Endodermal cell (in vitro differentiated cells): ENCODE measurements at regions not wholly inside any gene's neighbourhood (a gene's known extent, or its start where the extent isn't known, plus 50 kb on each side); places are given as distances from the start of the nearest gene placed in this dataset.

Source experiments
- DNase-seq: peaks from one replicate; pipeline ENCODE4 v3.0.0-alpha.2; 2017
- H3K27ac ChIP-seq: 2 replicates; pipeline ENCODE4 v1.5.1; 2013; ENCODE audit warnings: mild to moderate bottlenecking, low read depth, low read length, moderate library complexity
- H3K27me3 ChIP-seq: 2 replicates; pipeline ENCODE4 v1.6.1; 2013; ENCODE audit warnings: mild to moderate bottlenecking, low read length, moderate library complexity; ENCODE audit not compliant: insufficient read depth, control insufficient read depth, poor library complexity, severe bottlenecking
- H3K36me3 ChIP-seq: 2 replicates; pipeline ENCODE4 v1.7.0; 2013; ENCODE audit warnings: mild to moderate bottlenecking, low read length, moderate library complexity; ENCODE audit not compliant: control insufficient read depth, insufficient read depth
- H3K4me1 ChIP-seq: one replicate; pipeline ENCODE4 v1.7.0; 2013; ENCODE audit warnings: low read length; ENCODE audit not compliant: control insufficient read depth, insufficient read depth
- H3K4me3 ChIP-seq: 2 replicates; pipeline ENCODE4 v1.5.1; 2013; ENCODE audit warnings: mild to moderate bottlenecking, low read length, moderate library complexity
- H3K9ac ChIP-seq: 2 replicates; pipeline ENCODE4 v1.6.1; 2013; ENCODE audit warnings: mild to moderate bottlenecking, low read length, moderate library complexity; ENCODE audit not compliant: poor library complexity, severe bottlenecking; ENCODE audit errors: extremely low read depth
- H3K9me3 ChIP-seq: 2 replicates; pipeline ENCODE4 v1.6.1; 2013; ENCODE audit warnings: mild to moderate bottlenecking, low read length, moderate library complexity; ENCODE audit not compliant: control insufficient read depth
- H3K27ac Mint-ChIP-seq: 2 replicates; pipeline ENCODE4 v1.8.0; 2020; ENCODE audit warnings: mixed read lengths
- H3K27me3 Mint-ChIP-seq: 2 replicates; pipeline ENCODE4 v1.8.0; 2021; ENCODE audit warnings: mild to moderate bottlenecking, mixed read lengths; ENCODE audit not compliant: insufficient read depth
- H3K36me3 Mint-ChIP-seq: 2 replicates; pipeline ENCODE4 v1.8.0; 2020; ENCODE audit warnings: low read depth, mixed read lengths
- H3K4me1 Mint-ChIP-seq: 2 replicates; pipeline ENCODE4 v1.8.0; 2020; ENCODE audit warnings: mixed read lengths
- H3K4me3 Mint-ChIP-seq: 2 replicates; pipeline ENCODE4 v1.8.0; 2020; ENCODE audit warnings: mild to moderate bottlenecking, moderate library complexity, mixed read lengths
- H3K9me3 Mint-ChIP-seq: 2 replicates; pipeline ENCODE4 v1.8.0; 2020; ENCODE audit warnings: mild to moderate bottlenecking, mixed read lengths
- CTCF ChIP-seq: fragments of 200-600 bp; sonication (generic); conservative IDR thresholded peaks from 2 replicates; pipeline ENCODE4 v1.5.0; 2021; ENCODE audit warnings: antibody characterized with exemption, mild to moderate bottlenecking
- WGBS, 2 experiments: methylation state at CpG; one replicate each; pipeline versions ENCODE4 v1.1.5 to v1.1.7; 2013; ENCODE audit warnings: missing lambda C conversion rate in 2 of 2, mixed read lengths in 1 of 2; ENCODE audit not compliant: insufficient coverage in 1 of 2, insufficient read length in 1 of 2; 5-methylcytosine and 5-hydroxymethylcytosine counted together

GRCh38 chr12:89949457-89950195 is 241.0 kb upstream of the ATP2B1 start:
- no peaks in the 10 kb centered on the region for H3K27me3 Mint-ChIP-seq
- DNase-seq = no peak
- no peaks in the 10 kb centered on the region for H3K9me3 Mint-ChIP-seq
- no peak overlapping the region for H3K9ac ChIP-seq
- peak overlapping the region; percentile 22 for H3K27ac ChIP-seq
- no peak overlapping the region for H3K4me3 Mint-ChIP-seq
- peak; percentile 39 for TF ChIP-seq CTCF
- H3K4me3 ChIP-seq = no peak overlapping the region
- WGBS, 2 experiments = 84 to 89% methylated on average over 2 to 4 of the region's 4 CpGs
- no peaks in the 10 kb centered on the region for H3K27me3 ChIP-seq
- no peaks in the 10 kb centered on the region for H3K36me3 Mint-ChIP-seq
- H3K4me1 ChIP-seq = peaks cover 13% of the 10 kb centered on the region
- peaks cover 33% of the 10 kb centered on the region for H3K4me1 Mint-ChIP-seq
- H3K27ac Mint-ChIP-seq = no peak overlapping the region
- no peaks in the 10 kb centered on the region for H3K9me3 ChIP-seq
- no peaks in the 10 kb centered on the region for H3K36me3 ChIP-seq

GRCh38 chr12:89948271-89949175 is 239.9 kb upstream of the ATP2B1 start:
- Mint-ChIP-seq H3K27me3 (no peaks in the 10 kb centered on the region), H3K27ac (no peak overlapping the region), H3K4me1 (peaks cover 33% of the 10 kb centered on the region), H3K36me3 (no peaks in the 10 kb centered on the region), H3K9me3 (no peaks in the 10 kb centered on the region), H3K4me3 (no peak overlapping the region)
- Histone ChIP-seq H3K4me1 (peaks cover 13% of the 10 kb centered on the region), H3K4me3 (no peak overlapping the region), H3K27me3 (no peaks in the 10 kb centered on the region), H3K27ac (no peak overlapping the region), H3K9me3 (no peaks in the 10 kb centered on the region), H3K9ac (no peak overlapping the region), H3K36me3 (no peaks in the 10 kb centered on the region)
- 83 to 100% methylated on average over 1 of the region's 1 CpG for WGBS, 2 experiments
- TF ChIP-seq CTCF = no peak
- no peak for DNase-seq

- peak; percentile 58 for DNase-seq
- no peak overlapping the region for H3K4me3 ChIP-seq
- H3K9ac ChIP-seq = no peak overlapping the region
- no peaks in the 10 kb centered on the region for H3K36me3 ChIP-seq
- no peak overlapping the region for H3K27ac ChIP-seq
- no peaks in the 10 kb centered on the region for H3K36me3 Mint-ChIP-seq
- H3K27me3 ChIP-seq = no peaks in the 10 kb centered on the region
- TF ChIP-seq CTCF = no peak
- no peak overlapping the region for H3K4me3 Mint-ChIP-seq
- peaks cover 13% of the 10 kb centered on the region for H3K4me1 ChIP-seq
- WGBS, 2 experiments = 81 to 85% methylated on average over 2 to 4 of the region's 5 CpGs
- peaks cover 33% of the 10 kb centered on the region for H3K4me1 Mint-ChIP-seq
- H3K27me3 Mint-ChIP-seq = no peaks in the 10 kb centered on the region
- H3K27ac Mint-ChIP-seq = peak overlapping the region; percentile 8
- H3K9me3 Mint-ChIP-seq = no peaks in the 10 kb centered on the region
- no peaks in the 10 kb centered on the region for H3K9me3 ChIP-seq
These were observed 239.0 kb upstream of the ATP2B1 start for GRCh38 chr12:89947437-89948270.
